CD4-positive, CD25-positive, alpha-beta regulatory T cell (primary cell): ENCODE measurements at regions not wholly inside any gene's neighbourhood (a gene's known extent, or its start where the extent isn't known, plus 50 kb on each side); places are given as distances from the start of the nearest gene placed in this dataset.

ENCODE experiments used
- ATAC-seq, 2 donors: fragments of 150-1000 bp; cut with Tn5 transposase; one replicate each; pipeline ENCODE4 v1.10.0; 2021; ENCODE audit warnings: low read depth in 2 of 2, moderate number of reproducible peaks in 2 of 2, moderate library complexity in 1 of 2
- DNase-seq, 3 donors: peaks; one replicate each; pipeline versions ENCODE4 v3.0.0 to v3.0.0-alpha.2; 2012 to 2022; ENCODE audit warnings: mixed read lengths in 1 of 3
- H3K27ac ChIP-seq: one replicate; pipeline ENCODE4 v1.7.0; 2013; ENCODE audit warnings: mild to moderate bottlenecking, low read length; ENCODE audit not compliant: insufficient read depth, poor library complexity, severe bottlenecking
- H3K27me3 ChIP-seq: one replicate; pipeline ENCODE4 v1.7.0; 2013; ENCODE audit warnings: low read length; ENCODE audit not compliant: control insufficient read depth, insufficient read depth
- H3K36me3 ChIP-seq: one replicate; pipeline ENCODE4 v1.7.0; 2013; ENCODE audit warnings: mild to moderate bottlenecking, low read length, moderate library complexity; ENCODE audit not compliant: control insufficient read depth, insufficient read depth
- H3K4me1 ChIP-seq: 2 replicates; pipeline ENCODE4 v1.7.0; 2013; ENCODE audit warnings: mild to moderate bottlenecking, low read length; ENCODE audit not compliant: insufficient read depth, control insufficient read depth, poor library complexity, severe bottlenecking
- H3K4me3 ChIP-seq: one replicate; pipeline ENCODE4 v1.7.0; 2013; ENCODE audit warnings: low read depth, mild to moderate bottlenecking, low read length, moderate library complexity
- H3K9me3 ChIP-seq, 2 experiments: 1 replicate in 1 of 2; 2 replicates in 1 of 2; pipeline ENCODE4 v1.7.0; 2013; ENCODE audit warnings: low read length in 2 of 2, mild to moderate bottlenecking in 1 of 2, moderate library complexity in 1 of 2; ENCODE audit not compliant: control insufficient read depth in 2 of 2
- H3K27ac Mint-ChIP-seq, 3 donors: one replicate each; pipeline ENCODE4 v1.8.0; 2020 to 2022; ENCODE audit warnings: mild to moderate bottlenecking in 3 of 3, mixed read lengths in 3 of 3, moderate library complexity in 2 of 3
- H3K27me3 Mint-ChIP-seq: one replicate; pipeline ENCODE4 v1.8.0; 2022; ENCODE audit warnings: mild to moderate bottlenecking, mixed read lengths
- H3K36me3 Mint-ChIP-seq: one replicate; pipeline ENCODE4 v1.8.0; 2020; ENCODE audit warnings: mixed read lengths
- H3K4me1 Mint-ChIP-seq, 4 donors: one replicate each; pipeline ENCODE4 v1.8.0; 2020 to 2022; ENCODE audit warnings: mixed read lengths in 4 of 4, mild to moderate bottlenecking in 1 of 4
- H3K4me3 Mint-ChIP-seq, 4 donors: one replicate each; pipeline ENCODE4 v1.8.0; 2020 to 2022; ENCODE audit warnings: mild to moderate bottlenecking in 4 of 4, mixed read lengths in 4 of 4, moderate library complexity in 3 of 4
- H3K9me3 Mint-ChIP-seq, 7 donors: one replicate each; pipeline ENCODE4 v1.8.0; 2020 to 2022; ENCODE audit warnings: mixed read lengths in 7 of 7, mild to moderate bottlenecking in 3 of 7, moderate library complexity in 2 of 7

- H3K4me3 ChIP-seq, result no peak overlapping the region
- Mint-ChIP-seq H3K9me3 (peaks cover 0 to 2% (median 0%) of the 10 kb centered on the region in 7 donors), H3K27ac (no peak overlapping the region), H3K36me3 (no peaks in the 10 kb centered on the region), H3K27me3 (no peaks in the 10 kb centered on the region), H3K4me1 (no peaks in the 10 kb centered on the region), H3K4me3 (no peak overlapping the region)
- H3K27me3 ChIP-seq, result no peaks in the 10 kb centered on the region
- ATAC-seq (no peak), DNase-seq (no peak)
- H3K36me3 ChIP-seq, result no peaks in the 10 kb centered on the region
- no peak overlapping the region for H3K27ac ChIP-seq
- H3K9me3 ChIP-seq, result no peaks in the 10 kb centered on the region
- no peaks in the 10 kb centered on the region for H3K4me1 ChIP-seq
Observed at GRCh38 chr14:25121337-25122129, 71.6 kb upstream of the STXBP6 start.

GRCh38 chr14:25120261-25120660, 70.3 kb upstream of the STXBP6 start:
- Mint-ChIP-seq H3K9me3 (peaks cover 0 to 2% (median 0%) of the 10 kb centered on the region in 7 donors), H3K27me3 (peaks cover 4% of the 10 kb centered on the region), H3K4me1 (no peaks in the 10 kb centered on the region), H3K36me3 (no peaks in the 10 kb centered on the region), H3K27ac (no peak overlapping the region), H3K4me3 (no peak overlapping the region)
- no peak for DNase-seq
- H3K36me3 ChIP-seq, result no peaks in the 10 kb centered on the region
- no peaks in the 10 kb centered on the region for H3K9me3 ChIP-seq
- no peak overlapping the region for H3K4me3 ChIP-seq
- ATAC-seq, result no peak
- H3K27me3 ChIP-seq, result no peaks in the 10 kb centered on the region
- H3K27ac ChIP-seq, result no peak overlapping the region
- no peaks in the 10 kb centered on the region for H3K4me1 ChIP-seq

DNA sequence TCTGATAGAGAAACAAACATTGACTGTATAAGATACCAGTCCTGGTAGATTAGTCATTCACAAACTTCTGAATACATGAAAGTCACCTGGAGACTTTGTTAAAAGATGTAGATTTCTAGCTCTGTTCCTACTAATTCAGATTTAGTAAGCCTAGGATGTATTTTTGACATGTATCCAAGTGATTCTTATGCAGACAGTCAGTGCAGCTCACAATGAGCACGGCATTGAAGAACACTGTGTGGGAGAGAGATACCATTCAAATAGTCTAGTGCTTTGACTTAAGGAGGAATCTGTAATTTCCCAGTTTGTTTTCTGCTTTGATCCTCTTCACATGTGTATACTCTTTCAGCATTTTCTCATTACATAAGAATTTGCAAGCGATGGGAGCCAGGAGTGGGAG, 68.7 kb upstream of the STXBP6 start:
- H3K4me1 Mint-ChIP-seq, result no peaks in the 10 kb centered on the region
- no peak for ATAC-seq

GRCh38 chr14:25117342-25117741, 67.4 kb upstream of the STXBP6 start:
- DNase-seq (no peak), ATAC-seq (no peak)
- Histone ChIP-seq H3K27me3 (no peaks in the 10 kb centered on the region), H3K4me3 (no peak overlapping the region), H3K4me1 (no peaks in the 10 kb centered on the region), H3K9me3 (no peaks in the 10 kb centered on the region), H3K36me3 (no peaks in the 10 kb centered on the region), H3K27ac (no peak overlapping the region)
- Mint-ChIP-seq H3K36me3 (no peaks in the 10 kb centered on the region), H3K27ac (no peak overlapping the region), H3K27me3 (peaks cover 4% of the 10 kb centered on the region), H3K4me1 (no peaks in the 10 kb centered on the region), H3K9me3 (peaks cover 0 to 5% (median 2%) of the 10 kb centered on the region in 7 donors), H3K4me3 (no peak overlapping the region)

More for the DNA sequence above, 68.7 kb upstream of the STXBP6 start:
- no peak for DNase-seq
- Histone ChIP-seq H3K27ac (no peak overlapping the region), H3K27me3 (no peaks in the 10 kb centered on the region), H3K4me1 (no peaks in the 10 kb centered on the region), H3K4me3 (no peak overlapping the region), H3K9me3 (no peaks in the 10 kb centered on the region), H3K36me3 (no peaks in the 10 kb centered on the region)
- Mint-ChIP-seq H3K4me3 (no peak overlapping the region), H3K27me3 (peaks cover 4% of the 10 kb centered on the region), H3K27ac (no peak overlapping the region), H3K9me3 (peaks cover 0 to 5% (median under 1%) of the 10 kb centered on the region in 7 donors), H3K36me3 (no peaks in the 10 kb centered on the region)

DNA sequence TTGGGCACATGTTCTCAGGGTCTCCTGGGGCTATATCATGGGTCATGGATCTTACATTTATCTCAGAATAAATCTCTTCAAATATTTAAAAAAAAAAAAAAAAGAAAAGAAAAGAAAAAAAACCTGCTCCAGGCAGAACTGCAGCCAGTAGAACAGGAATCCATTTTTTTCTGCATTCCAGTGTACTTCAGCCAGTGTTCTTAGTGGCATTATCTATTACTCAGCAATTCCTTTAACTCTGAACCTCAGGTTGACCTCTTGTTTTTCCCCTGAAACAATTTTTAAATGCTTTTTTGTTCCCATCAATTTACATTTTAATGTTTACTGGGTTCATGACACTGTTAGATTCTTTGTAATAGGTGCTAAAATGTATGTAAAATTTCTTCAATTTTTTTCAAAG, 66.7 kb upstream of the STXBP6 start:
- Mint-ChIP-seq H3K4me1 (no peaks in the 10 kb centered on the region), H3K4me3 (no peak overlapping the region), H3K27ac (no peak overlapping the region), H3K9me3 (peaks cover 0 to 5% (median 2%) of the 10 kb centered on the region in 7 donors), H3K36me3 (no peaks in the 10 kb centered on the region), H3K27me3 (peaks cover 4% of the 10 kb centered on the region)
- no peaks in the 10 kb centered on the region for H3K36me3 ChIP-seq
- ATAC-seq, result no peak
- no peaks in the 10 kb centered on the region for H3K27me3 ChIP-seq
- H3K27ac ChIP-seq, result no peak overlapping the region
- no peaks in the 10 kb centered on the region for H3K9me3 ChIP-seq
- DNase-seq, result no peak
- no peaks in the 10 kb centered on the region for H3K4me1 ChIP-seq
- no peak overlapping the region for H3K4me3 ChIP-seq

DNA sequence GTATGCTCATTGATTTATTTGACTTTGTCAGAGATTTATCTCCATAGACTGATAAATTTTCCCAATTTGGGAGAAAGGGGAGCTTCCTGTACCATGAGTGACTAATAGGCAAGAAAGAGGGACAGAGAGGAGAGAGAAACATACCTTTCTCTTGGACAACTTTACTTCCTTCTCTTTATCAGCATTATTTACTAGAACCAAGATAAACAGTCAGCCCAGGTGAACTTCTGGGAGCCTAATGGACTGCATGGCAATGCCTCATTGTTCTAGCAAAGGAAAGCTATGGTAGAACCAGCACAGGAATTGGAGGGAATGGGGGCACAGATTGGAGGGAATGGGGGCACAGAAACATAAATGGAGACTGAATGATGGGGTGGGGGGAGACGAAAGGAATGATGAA, 63.4 kb upstream of the STXBP6 start:
- Mint-ChIP-seq H3K4me3 (no peak overlapping the region), H3K9me3 (peaks cover 0 to 5% (median 4%) of the 10 kb centered on the region in 7 donors), H3K27ac (no peak overlapping the region), H3K27me3 (peaks cover 4% of the 10 kb centered on the region), H3K4me1 (no peaks in the 10 kb centered on the region), H3K36me3 (no peaks in the 10 kb centered on the region)
- Histone ChIP-seq H3K4me3 (no peak overlapping the region), H3K27me3 (no peaks in the 10 kb centered on the region), H3K36me3 (no peaks in the 10 kb centered on the region), H3K27ac (no peak overlapping the region), H3K9me3 (no peaks in the 10 kb centered on the region), H3K4me1 (no peaks in the 10 kb centered on the region)
- DNase-seq (no peak), ATAC-seq (no peak)

- peaks cover 4% of the 10 kb centered on the region for H3K27me3 Mint-ChIP-seq
- Histone ChIP-seq H3K4me3 (no peak overlapping the region), H3K27me3 (no peaks in the 10 kb centered on the region), H3K36me3 (no peaks in the 10 kb centered on the region), H3K4me1 (no peaks in the 10 kb centered on the region), H3K9me3 (no peaks in the 10 kb centered on the region), H3K27ac (no peak overlapping the region)
- ATAC-seq, result no peak
- H3K4me1 Mint-ChIP-seq, result no peaks in the 10 kb centered on the region
- no peak overlapping the region for H3K4me3 Mint-ChIP-seq
- H3K9me3 Mint-ChIP-seq, result peaks cover 0 to 8% (median 4%) of the 10 kb centered on the region in 7 donors
- H3K36me3 Mint-ChIP-seq, result no peaks in the 10 kb centered on the region
- no peak overlapping the region for H3K27ac Mint-ChIP-seq
- no peak for DNase-seq
Observed at GRCh38 chr14:25111061-25111601, 61.2 kb upstream of the STXBP6 start.

GRCh38 chr14:25110106-25110505, 60.2 kb upstream of the STXBP6 start:
- no peaks in the 10 kb centered on the region for H3K36me3 ChIP-seq
- peaks cover 0 to 5% (median 4%) of the 10 kb centered on the region in 7 donors for H3K9me3 Mint-ChIP-seq
- H3K36me3 Mint-ChIP-seq, result no peaks in the 10 kb centered on the region
- no peak overlapping the region for H3K4me3 Mint-ChIP-seq
- H3K4me1 Mint-ChIP-seq, result no peaks in the 10 kb centered on the region
- no peaks in the 10 kb centered on the region for H3K9me3 ChIP-seq
- H3K27ac Mint-ChIP-seq, result no peak overlapping the region
- no peak overlapping the region for H3K4me3 ChIP-seq
- H3K4me1 ChIP-seq, result no peaks in the 10 kb centered on the region
- DNase-seq (no peak), ATAC-seq (no peak)
- H3K27me3 Mint-ChIP-seq, result no peaks in the 10 kb centered on the region
- no peak overlapping the region for H3K27ac ChIP-seq
- H3K27me3 ChIP-seq, result no peaks in the 10 kb centered on the region
